NCI-H460 (cell line): ENCODE measurements at regions not wholly inside any gene's neighbourhood (a gene's known extent, or its start where the extent isn't known, plus 50 kb on each side); places are given as distances from the start of the nearest gene placed in this dataset.
"Not testable (repeated sequence)": the region's sequence is repeated elsewhere in the genome, so short reads cannot be mapped to it uniquely, and the experiment has no call there.

ENCODE experiments used
- DNase-seq: peaks from one replicate; pipeline ENCODE4 v3.0.0-alpha.2; 2016; ENCODE audit warnings: low read depth; ENCODE audit errors: extremely low read depth

DNA sequence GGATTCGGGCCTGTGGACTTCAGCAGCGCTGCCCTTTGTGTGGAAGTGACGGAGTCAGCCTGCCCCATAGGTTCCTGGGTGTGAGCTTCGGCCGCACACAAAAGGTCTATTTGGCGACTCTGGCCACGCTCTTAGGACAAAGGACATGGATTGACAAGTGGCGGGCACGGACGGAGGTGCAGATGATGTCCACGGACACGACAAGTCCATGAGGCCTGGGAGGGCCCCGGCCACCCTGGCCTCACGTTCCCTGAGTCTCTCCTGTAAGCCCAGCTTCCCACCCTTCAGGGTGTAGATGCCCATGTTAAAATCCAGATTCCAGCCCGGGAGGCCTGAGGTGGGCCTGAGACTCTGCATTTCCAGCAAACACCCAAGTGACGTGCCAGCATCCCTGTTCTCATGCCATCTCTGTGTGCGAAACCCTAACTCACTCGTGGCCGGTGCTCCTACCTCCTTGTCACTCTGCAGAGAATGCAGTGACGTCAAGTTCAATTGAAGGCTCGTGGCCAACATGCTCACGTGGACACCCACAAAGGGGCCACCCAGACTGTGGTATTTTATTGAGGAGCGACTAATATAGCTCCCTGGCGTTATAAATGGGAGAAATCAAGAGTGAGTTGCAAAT lies 111.7 kb downstream of the RTP5 start:
- DNase-seq: no peak

DNA sequence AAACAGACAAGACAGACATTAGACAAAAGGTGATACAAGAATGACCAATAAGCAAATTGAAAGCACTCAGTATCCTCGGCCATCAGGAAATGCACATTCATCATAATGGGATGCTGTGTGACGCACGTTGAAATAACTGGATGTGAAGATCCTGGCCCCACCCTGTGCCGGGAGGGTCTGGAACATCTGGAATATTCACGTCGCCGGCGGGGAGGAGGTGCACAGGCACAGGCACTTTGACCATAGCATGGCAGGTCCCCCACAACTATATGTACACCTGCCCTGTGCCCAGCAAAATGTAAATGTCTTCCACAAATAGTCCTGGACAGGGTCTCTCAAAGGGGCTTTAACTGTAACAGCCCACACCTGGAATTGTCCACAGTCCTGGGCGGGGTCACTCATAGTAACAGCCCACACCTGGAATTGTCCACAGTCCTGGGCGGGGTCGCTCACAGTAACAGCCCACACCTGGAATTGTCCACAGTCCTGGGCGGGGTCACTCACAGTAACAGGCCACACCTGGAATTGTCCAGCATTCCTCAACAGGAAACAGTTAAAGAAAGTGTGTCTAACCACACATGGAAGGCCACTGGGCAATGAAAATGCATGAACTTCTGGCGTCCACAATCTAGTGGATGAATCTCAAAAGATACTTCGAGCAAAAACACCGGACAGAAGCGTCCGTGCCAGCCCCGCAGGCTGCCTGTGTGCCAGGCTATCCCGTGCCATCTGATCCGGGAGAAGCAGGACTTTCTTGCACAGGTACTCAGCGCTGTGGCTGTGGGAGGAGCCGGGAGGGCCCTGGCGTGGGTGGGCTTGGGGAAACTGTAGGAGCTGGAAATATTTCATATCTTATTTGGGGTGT lies 113.4 kb downstream of the RTP5 start:
- no peak for DNase-seq

DNA sequence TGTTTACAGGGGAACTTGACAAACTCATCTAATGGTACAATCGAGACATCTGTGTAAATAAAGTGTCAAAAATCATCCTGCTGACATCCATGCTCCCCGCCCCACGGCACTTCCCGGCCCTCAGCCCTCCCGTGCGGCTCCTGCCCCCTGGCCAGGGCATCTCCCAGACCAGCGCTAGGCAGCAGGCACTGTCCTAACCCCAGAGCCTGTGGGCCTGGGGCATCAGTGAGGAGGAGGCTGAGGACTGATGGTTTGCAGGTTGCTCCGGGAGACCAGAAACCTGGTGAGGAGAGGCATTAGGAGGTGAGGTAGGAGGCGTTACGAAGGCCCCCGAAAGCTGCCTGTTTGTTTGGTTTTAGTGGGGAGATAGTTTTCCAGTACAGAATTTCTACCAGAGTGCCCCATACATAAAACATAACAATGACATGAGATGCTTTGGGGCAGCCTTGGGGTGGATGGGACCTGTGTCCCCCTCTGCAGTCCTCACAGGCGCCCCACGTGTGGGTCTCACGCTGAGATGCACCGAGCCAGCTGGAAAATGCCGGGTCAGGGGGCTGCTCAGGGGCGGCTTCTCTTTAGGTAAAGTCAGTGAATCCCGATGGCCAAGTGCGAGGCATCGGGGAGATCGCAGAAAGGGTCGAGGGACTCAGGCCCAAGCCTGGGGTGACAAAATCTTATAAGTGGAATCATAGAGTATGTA lies 114.2 kb downstream of the RTP5 start:
- DNase-seq: no peak

DNA sequence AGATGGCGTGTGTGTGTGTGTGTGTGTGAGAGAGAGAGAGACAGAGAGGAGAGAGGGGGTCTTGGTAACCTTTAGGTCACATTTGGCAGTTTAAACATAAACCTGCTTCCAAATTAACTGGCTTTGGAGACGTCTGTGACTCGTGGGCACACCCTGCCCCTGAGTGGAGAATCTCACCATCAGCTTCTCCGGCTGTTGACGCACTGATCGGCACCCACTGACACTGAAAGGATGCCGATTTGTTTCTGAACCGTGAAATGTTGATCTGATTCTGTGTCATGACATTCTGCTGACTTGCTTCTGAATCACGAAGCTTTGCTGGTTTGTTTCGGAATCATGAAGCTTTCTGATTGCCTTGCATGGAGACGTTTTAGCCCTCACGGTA lies 114.7 kb downstream of the RTP5 start:
- no peak for DNase-seq

DNA sequence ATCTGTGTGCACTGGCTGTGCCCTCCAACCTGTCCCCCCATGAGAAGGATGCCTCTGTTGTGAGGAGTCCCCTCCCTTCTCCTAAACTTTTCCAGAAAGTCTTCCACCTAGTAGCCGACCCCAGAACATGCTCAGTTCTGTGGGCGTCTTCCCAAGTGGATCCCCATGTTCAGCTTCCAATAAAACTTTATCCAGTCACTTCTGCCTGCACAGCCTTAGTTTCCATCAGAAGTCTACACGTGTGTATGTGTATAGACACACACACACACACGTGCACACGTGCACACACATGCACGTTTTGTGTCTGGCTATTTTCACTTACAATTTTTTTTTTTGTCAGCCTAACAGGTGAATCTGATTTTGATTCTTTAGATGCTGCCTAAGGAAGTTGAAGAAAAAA lies 115.1 kb downstream of the RTP5 start:
- DNase-seq: no peak

DNA sequence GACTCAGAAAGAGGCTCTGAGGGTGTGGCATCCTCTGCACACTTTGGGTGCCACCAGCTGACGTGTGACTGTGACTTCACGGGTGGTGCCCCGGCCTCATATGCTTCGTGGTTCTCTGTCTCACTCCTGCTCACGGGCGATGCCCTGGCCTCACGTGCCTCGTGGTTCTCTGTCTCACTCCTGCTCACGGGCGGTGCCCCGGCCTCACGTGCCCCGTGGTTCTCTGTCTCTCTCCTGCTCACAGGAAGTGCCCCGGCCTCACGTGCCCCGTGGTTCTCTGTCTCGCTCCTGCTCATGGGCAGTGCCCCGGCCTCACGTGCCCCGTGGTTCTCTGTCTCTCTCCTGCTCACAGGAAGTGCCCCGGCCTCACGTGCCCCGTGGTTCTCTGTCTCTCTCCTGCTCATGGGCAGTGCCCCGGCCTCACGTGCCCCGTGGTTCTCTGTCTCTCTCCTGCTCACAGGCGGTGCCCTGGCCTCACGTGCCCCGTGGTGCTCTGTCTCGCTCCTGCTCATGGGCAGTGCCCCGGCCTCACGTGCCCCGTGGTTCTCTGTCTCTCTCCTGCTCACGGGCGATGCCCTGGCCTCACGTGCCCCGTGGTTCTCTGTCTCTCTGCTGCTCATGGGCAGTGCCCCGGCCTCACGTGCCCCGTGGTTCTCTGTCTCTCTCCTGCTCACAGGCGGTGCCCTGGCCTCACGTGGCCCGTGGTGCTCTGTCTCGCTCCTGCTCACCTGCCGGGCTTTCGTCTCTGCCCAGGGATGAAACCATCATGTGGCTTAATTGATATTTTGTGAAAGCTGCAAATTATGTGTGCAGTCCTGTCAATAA lies 115.8 kb downstream of the RTP5 start:
- not testable (repeated sequence) for DNase-seq

DNA sequence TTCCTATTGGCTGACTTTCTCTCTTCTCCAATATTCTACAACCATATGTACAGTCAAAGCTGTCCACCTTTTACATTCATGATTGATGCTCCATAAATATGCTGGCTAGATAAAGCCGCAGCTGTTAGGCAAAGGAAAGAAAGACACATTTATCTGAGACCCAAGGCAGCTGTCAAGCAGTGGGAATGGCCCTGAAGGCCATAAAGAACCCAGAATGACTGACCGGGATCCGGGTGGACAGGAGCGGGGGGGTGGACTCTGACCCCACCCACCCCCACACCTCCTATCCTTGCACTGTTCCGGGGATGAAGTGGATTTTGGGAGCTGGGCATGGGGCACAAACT lies 116.4 kb downstream of the RTP5 start:
- DNase-seq: no peak

DNA sequence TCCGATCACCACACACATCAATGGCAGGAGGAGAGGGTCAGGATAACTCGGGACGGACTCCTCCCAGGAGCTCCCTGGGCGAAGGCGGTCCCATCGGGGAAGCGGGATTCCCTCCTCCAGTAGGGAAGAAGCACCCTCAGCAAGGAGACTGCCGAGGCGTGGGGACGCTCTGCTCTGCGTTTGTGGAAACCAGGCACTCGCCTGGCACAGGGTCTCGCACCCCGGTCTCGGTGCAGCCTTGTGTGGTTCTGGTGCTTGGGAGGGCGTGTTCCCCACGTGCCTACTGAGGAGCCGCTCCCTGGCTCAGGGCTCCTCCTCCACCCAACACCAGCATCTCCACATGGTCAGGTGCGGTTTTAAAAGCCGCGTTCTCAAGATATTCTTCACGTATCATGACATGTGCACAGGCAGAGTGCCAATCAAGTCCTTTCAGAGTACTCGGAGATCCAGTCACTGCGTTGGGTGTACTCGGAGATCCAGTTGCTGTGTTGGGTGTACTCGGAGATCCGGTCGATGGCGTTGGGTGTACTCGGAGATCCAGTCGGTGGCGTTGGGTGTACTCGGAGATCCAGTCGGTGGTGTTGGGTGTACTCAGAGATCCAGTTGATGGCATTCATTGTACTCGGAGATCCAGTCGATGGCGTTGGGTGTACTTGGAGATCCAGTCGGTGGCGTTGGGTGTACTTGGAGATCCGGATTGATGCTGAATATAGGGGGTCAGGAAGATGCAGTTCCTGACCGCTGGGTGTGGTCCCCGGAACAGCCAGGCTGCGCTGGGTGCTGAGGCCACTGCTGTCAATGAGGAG lies 117.5 kb downstream of the RTP5 start:
- no peak for DNase-seq

DNA sequence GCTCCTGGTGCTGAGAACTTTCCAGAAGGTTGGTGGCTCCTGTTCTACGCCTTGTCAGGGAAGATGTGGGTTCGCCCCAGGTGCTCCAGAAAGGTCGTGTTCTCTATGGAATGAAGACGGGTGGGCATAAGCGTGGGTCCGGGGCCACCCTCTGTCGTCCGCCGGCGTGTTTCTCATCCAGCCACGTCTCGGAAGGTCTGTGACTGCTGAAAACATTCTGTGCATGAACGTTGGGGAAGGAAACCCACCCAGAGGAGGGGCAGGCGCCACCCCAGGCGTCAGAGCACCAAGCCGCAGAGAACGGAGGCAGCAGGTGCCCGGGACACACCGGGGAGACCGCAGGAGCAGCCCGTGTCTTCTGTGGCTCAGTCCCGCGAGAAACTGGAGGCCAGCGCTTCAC lies 118.2 kb downstream of the RTP5 start:
- DNase-seq: no peak

DNA sequence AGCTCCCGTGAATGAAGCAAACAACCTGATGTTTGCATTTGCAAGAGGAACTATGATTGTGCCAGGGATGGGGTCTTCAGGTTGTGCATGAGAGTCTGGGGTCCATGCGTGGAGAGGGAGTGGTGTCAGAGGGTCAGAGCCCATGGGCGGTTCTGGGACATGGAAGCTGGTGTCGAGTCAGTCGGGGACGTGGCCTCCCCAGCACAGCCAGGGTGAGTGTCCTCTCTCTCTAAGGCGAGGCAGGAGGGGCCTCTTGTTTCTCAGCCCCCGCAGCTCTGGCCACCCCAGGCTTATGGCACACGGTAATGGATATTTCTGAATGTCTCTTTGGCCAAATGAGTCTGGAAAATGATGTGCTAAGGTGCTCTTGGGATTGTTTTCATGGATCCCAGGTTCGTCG lies 118.6 kb downstream of the RTP5 start:
- DNase-seq: no peak

DNA sequence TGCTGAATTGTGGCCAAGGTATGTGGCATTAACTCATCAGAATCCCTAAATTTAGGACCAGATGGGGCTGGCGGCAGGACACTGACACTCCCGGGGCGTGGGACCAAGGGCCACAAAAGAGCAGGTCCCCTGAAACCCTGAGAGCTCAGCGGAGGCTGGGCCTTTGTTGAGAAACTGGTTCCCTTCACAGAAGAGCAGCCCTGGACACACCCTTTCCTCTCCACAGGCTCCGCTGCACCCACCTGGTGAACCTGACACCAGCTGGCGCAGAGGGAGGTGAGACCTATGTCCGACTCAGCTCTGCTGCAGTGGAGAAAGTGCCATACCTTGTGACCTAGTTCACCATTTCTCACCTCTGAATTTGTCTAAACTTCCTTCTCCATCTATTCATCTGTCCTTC lies 119.5 kb downstream of the RTP5 start:
- DNase-seq: no peak

DNA sequence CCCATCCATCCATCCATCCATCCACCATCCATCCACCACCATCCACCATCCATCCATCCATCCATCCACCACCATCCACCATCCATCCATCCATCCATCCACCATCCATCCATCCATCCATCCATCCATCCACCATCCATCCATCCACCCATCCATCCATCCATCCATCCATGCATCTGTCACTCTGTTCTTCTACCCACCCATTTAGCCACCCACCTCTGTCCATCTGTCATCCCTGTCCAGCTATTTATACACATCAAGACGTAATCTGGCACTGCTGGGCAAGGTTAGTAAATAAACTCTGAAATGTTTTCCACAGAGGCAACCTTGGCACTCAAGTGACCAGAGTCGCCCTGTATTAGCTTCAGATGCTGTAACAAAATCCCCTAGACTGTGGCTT lies 120.9 kb downstream of the RTP5 start:
- no peak for DNase-seq

DNA sequence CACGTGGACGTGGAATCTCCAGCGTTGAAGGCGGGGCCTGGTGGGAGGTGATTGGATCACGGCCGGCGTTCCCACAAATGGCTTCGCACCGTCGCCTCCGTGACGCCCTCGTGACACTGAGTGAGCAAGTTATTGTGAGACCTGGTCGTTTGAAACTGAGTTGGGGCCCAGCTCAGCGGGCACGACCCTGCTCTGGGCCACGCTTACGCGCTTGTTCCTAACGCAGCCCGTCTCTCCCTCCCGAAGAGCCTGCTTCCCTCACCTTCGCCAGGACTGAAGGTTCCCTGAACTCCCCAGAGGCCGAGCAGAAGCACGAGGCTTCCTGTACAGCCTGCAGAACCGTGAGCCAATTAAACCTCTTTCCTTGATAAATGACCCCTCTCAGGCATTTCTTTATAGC lies 121.8 kb downstream of the RTP5 start:
- no peak for DNase-seq

DNA sequence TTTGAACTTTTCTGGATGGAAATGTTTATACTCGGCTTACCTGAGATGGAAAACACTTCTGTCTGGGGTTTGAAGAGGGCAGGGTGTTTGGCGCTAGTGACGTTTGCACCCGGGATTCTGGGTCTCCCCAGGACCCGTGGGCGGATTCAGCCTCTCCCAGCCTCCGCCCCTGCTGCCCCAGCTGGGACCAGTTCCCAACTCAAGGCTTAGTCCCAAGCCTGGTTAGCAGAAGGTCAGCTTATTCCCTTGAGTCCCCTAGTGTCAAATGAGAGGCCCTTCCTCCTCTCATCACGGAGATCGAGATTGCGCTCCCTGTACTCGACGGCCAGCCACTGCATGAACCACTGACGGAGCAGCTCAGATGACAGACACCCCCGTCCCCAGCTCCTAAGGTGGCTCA lies 123.2 kb downstream of the RTP5 start:
- DNase-seq: no peak

DNA sequence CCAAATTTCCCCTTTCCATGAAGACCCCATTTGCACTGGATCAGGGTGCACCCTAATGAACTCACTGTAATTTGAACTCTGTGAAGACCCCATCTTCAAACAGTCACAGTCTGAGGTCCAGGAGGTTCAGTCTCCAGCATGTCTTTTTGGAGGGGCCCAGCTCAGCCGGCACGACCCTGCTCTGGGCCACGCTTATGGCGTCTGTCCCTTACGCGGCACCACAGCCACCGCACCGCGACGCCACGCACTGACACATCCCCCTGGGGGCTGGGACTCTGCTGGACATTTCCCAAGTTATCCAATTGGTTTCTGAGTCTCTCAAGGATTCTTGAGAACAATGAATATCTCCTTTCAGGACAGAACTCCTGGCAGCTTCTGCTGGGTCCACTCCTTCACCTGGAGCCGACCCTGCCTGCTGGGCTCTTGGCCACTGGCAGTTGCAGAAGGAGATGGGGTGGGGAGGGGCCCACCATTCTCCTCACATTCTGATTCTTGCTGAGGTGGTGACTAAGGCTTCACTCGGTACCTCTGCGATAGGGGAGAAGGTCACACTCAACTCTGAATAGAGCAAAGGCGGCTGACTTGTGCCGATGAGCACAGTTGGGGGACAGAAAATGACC lies 124.0 kb downstream of the RTP5 start:
- no peak for DNase-seq

DNA sequence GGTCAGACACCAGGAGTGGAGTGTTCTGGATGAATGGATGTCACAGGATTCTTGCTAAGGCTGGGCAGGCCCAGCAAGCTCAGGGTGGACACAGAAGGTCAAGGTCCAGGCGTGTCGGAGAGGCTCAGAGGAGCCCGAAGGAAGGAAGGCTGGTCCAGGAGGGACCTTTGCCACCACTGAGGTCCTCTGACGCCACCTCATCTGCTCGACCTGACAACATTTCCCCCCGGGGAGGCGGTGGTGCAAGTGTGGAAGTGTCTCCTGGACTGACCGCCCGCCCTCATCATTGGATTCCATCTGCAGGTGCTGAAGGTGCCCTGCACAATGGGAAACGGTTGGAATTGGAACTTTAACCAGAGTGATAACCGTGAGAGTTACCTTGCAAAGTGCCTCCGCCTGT lies 124.6 kb downstream of the RTP5 start:
- no peak for DNase-seq

DNA sequence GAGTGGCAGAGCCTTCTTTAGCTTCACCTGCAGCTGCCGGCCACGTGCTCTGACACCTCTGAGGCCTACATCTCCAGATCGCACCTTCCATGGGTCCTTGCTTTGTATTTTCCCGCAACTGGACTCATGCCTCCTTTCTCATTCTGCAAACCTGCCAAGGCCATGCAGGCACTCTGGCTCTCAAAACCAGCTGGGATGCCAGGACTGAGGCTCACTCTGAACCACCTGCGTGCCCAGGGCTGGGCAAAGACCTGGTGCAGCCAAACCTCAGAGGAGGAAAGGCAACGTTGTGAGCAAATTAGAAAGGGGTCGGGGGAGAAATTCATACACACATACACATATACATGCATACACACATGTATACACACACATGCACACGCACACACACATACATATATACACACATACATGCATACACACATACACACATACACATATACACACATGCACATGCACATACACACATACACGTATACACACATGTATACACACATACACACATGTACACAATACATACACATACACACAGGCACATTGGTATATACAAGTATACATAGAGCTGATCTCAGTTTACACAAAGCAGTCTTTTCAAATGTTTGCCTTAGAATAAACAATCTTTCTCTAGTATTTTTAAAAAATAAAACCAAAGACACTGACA lies 125.2 kb downstream of the RTP5 start:
- no peak for DNase-seq

DNA sequence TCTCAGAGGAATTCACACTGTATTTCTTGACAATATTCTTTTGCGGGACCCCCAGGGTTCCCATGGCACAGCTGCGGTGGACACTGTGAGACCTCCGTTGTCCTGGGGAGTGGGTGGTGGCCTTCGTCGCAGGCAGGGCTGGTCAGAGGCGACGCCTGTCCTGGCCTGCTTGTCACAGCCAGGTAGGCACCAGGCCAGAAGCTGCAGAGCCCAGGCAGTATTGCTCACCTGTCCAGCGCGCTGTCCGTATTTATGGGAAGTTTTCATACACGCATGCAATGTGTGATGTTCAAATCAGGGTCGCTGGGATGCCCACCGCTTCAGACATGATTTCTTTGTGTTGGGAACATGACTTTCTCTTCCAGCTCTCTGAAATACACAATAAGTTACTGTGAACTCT lies 126.6 kb downstream of the RTP5 start:
- no peak for DNase-seq

DNA sequence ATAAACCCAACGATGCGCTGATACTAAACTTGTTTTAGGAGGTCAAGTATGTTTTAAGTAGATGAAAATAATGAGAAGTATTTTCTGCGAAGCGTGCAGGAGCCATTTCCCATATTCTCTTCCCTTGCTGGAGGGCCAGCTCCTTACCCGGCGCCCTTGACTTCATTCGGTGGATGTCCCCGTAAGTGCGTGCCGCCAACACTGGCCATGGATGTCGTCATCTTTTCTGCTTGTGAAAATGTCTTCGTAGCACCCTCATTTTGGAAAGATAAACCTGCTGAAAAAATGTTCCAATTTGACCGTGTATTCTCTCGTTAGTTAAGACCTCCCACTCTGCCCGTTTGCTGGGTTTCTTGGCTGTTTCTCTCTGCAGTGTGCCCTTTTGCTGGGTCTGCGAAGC lies 127.5 kb downstream of the RTP5 start:
- DNase-seq: no peak
